Duodenal mucosa (tissue), 2 donors: ENCODE measurements at regions not wholly inside any gene's neighbourhood (a gene's known extent, or its start where the extent isn't known, plus 50 kb on each side); places are given as distances from the start of the nearest gene placed in this dataset.
"Not testable (repeated sequence)": the region's sequence is repeated elsewhere in the genome, so short reads cannot be mapped to it uniquely, and the experiment has no call there.

Experiments
- H3K27ac ChIP-seq: one replicate; pipeline ENCODE4 v1.7.0; 2013; ENCODE audit warnings: low read depth, low read length
- H3K27me3 ChIP-seq, 2 donors: one replicate each; pipeline ENCODE4 v1.7.0; 2013; ENCODE audit warnings: low read length in 2 of 2, control low read depth in 1 of 2; ENCODE audit not compliant: insufficient read depth in 2 of 2, control insufficient read depth in 1 of 2
- H3K36me3 ChIP-seq, 2 donors: one replicate each; pipeline ENCODE4 v1.7.0; 2013; ENCODE audit warnings: low read length in 2 of 2, control low read depth in 1 of 2; ENCODE audit not compliant: insufficient read depth in 2 of 2, control insufficient read depth in 1 of 2
- H3K4me1 ChIP-seq, 2 donors: one replicate each; pipeline ENCODE4 v1.7.0; 2013; ENCODE audit warnings: low read length in 2 of 2, control low read depth in 1 of 2; ENCODE audit not compliant: insufficient read depth in 2 of 2, control insufficient read depth in 1 of 2
- H3K4me3 ChIP-seq, 2 donors: one replicate each; pipeline ENCODE4 v1.7.0; 2013; ENCODE audit warnings: low read length in 2 of 2, low read depth in 1 of 2
- H3K9ac ChIP-seq, 2 donors: one replicate each; pipeline ENCODE4 v1.7.0; 2013; ENCODE audit warnings: low read length in 2 of 2, low read depth in 1 of 2
- H3K9me3 ChIP-seq, 2 donors: one replicate each; pipeline ENCODE4 v1.7.0; 2013; ENCODE audit warnings: low read length in 2 of 2, control low read depth in 1 of 2; ENCODE audit not compliant: control insufficient read depth in 1 of 2

DNA sequence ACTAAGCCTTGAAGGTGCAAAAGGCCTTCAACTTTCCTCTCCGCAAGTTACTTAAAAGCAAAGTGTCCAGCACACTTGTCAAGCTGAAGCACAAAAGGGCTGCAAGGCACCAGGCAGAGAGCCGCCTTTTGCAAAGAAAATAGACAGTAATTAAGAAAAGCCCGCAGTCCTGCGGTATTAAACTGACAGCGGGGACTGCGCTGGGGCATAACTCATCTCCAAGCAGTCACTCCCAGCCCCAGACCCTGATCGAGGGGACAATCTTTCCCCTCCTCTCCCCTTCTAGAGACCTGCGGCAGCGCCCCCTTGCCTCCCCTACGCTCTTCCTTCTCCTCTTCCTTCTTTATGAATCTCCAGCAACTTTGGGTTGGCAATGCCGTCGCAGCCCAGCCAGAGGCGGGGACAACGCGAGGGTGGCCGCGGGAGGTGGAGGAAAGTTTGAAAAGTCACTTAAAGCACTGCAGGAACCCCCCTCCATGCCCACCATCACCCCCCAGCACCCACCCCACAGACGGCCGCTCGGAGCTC is 200.9 kb upstream of the CAND1 start:
- H3K27me3 ChIP-seq, result peaks cover 13 to 25% of the 10 kb centered on the region in 2 donors

DNA sequence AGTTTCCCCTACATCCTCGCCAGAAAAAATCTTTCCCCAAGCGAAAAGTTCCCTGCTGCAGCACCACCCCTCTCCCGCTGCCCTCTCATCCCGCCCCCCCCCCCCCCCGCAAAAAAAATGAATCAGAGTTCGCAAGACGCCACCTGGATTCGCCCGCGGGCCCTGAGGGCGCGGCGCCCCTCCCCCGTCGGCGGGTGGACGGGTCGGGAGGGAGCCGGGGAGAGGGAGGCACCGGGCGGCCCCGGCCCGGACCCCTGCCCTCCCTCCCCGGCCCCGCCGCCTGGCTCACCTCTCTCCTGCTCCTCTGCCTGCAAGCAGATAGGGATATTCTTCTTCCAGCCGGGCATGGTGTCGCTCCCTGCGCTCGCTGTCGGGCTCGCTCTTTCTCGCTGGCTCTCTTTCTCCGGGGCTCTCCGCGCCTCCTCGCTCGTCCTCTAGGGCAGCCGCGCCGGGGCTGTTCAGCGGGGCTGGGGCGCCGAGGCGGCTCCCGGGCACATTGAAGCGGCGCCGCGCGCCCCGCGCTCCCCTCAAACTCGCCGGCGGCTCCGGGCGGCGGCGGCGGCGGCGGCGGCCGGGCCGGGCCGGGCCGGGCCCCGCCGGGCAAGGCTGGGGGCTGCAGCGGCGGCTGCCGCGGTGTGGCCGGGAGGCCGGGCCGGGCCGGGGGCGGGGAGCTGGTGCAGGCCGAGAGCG is 200.3 kb upstream of the CAND1 start:
- H3K9me3 ChIP-seq, result no peaks in the 10 kb centered on the region
- H3K4me1 ChIP-seq, result peaks cover 5 to 8% of the 10 kb centered on the region in 2 donors
- H3K4me3 ChIP-seq, result peak overlapping the region; percentile 48 to 63
- no peaks in the 10 kb centered on the region for H3K36me3 ChIP-seq
- peaks cover 13 to 25% of the 10 kb centered on the region in 2 donors for H3K27me3 ChIP-seq
- no peak overlapping the region for H3K9ac ChIP-seq
- H3K27ac ChIP-seq, result no peak overlapping the region

More for the DNA sequence above, 200.9 kb upstream of the CAND1 start:
- peak overlapping the region; percentile 48 for H3K4me3 ChIP-seq
- H3K9me3 ChIP-seq, result no peaks in the 10 kb centered on the region
- peaks cover 5 to 8% of the 10 kb centered on the region in 2 donors for H3K4me1 ChIP-seq
- no peak overlapping the region for H3K27ac ChIP-seq
- H3K36me3 ChIP-seq, result no peaks in the 10 kb centered on the region
- no peak overlapping the region for H3K9ac ChIP-seq

DNA sequence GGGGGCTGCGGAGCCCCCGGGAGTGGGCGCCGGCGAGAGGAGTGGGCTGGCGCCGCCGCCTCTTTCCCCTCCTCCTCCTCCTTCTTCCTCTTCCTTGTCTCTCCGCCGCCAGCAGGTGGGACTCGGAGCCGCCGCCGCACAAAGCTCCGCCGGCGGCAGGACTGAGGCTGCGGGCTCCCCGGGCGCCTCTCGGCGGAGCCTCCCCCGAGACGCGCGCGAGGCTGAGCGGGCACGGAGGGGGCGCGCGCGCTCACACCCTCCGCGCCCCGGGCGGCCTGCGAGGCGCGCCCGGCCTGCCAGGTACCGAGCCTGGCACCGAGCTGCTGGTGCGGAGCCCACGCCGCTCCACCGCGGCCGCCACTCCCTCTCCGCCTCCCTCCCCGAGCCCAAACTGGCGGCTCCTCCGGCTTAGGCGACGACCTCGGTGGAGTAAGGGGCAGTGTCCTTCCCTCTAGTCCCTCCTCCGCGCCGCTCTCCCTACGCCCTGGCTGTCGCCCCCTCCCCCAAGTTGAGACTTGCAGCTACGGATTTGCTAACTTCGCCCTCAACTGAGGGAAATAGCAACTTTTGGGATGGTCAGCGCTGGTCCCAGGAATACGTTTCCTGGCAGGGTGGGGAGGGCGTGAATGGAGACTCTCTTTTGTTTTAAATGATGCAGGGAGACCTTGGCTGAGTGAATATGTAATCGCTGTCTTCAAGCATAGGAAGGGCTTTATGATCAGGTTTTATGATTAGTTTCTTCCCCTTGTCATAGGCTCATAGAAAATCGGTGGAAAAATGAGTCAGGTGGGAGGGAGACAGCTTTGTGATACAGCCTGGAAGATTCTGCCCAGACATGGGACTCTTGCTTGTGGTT is 199.5 kb upstream of the CAND1 start:
- peak overlapping the region; percentile 61 to 66 for H3K4me3 ChIP-seq
- H3K9me3 ChIP-seq, result no peaks in the 10 kb centered on the region
- H3K27me3 ChIP-seq, result peaks cover 13 to 25% of the 10 kb centered on the region in 2 donors
- peak overlapping the region in 1 of 2 donors; percentile 43 for H3K9ac ChIP-seq
- no peak overlapping the region for H3K27ac ChIP-seq
- peaks cover 5 to 8% of the 10 kb centered on the region in 2 donors for H3K4me1 ChIP-seq
- H3K36me3 ChIP-seq, result no peaks in the 10 kb centered on the region

- H3K9me3 ChIP-seq, result no peaks in the 10 kb centered on the region
- H3K27ac ChIP-seq, result no peak overlapping the region
- H3K4me1 ChIP-seq, result peaks cover 5 to 8% of the 10 kb centered on the region in 2 donors
- no peak overlapping the region for H3K4me3 ChIP-seq
- H3K27me3 ChIP-seq, result peaks cover 13 to 27% of the 10 kb centered on the region in 2 donors
- no peaks in the 10 kb centered on the region for H3K36me3 ChIP-seq
- no peak overlapping the region for H3K9ac ChIP-seq
Observed at GRCh38 chr12:67070307-67070600, 198.9 kb upstream of the CAND1 start.

DNA sequence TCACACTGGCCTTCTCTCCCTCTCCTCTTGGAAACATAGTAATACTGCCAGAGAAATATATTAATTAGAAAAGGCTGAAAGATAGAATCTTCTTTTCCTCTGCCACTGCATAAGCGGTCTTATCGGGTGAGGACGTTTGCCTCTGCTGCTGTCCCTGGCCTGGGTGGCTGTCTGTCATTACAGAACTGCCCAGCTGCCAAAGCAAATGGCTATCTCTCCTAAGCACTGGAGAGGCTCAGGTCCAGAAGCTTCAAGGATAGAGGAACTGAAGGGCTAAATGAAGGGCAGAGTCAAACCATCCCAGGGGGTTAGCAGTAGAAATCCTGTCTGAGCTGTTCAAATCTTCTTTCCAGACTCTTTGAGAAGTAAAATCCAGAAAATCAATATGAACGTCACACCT is 198.6 kb upstream of the CAND1 start:
- no peak overlapping the region for H3K27ac ChIP-seq
- no peaks in the 10 kb centered on the region for H3K36me3 ChIP-seq
- H3K27me3 ChIP-seq, result peaks cover 13 to 31% of the 10 kb centered on the region in 2 donors
- H3K9me3 ChIP-seq, result no peaks in the 10 kb centered on the region
- peaks cover 5 to 8% of the 10 kb centered on the region in 2 donors for H3K4me1 ChIP-seq
- no peak overlapping the region for H3K9ac ChIP-seq
- H3K4me3 ChIP-seq, result no peak overlapping the region

DNA sequence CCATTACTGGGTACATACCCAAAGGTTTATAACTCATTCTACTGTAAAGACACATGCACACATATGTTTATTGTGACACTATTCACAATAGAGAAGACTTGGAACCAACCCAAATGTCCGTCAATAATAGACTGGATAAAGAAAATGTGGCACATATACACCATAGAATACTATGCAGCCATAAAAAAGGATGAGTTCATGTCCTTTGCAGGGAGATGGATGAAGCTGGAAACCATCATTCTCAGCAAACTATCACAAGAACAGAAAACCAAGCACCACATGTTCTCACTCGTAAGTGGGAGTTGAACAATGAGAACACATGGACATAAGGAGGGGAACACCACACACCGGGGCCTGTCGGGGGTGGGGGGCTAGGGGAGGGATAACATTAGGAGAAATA is 196.9 kb upstream of the CAND1 start:
- not testable (repeated sequence) for H3K9me3 ChIP-seq, H3K4me1 ChIP-seq, H3K27ac ChIP-seq, H3K36me3 ChIP-seq, H3K4me3 ChIP-seq, H3K9ac ChIP-seq
- H3K27me3 ChIP-seq, result peaks cover 13 to 29% of the 10 kb centered on the region in 2 donors

- H3K9me3 ChIP-seq, result no peaks in the 10 kb centered on the region
- no peaks in the 10 kb centered on the region for H3K36me3 ChIP-seq
- H3K27me3 ChIP-seq, result peaks cover 6 to 19% of the 10 kb centered on the region in 2 donors
- H3K27ac ChIP-seq, result no peak overlapping the region
- peaks cover under 1 to 5% of the 10 kb centered on the region in 2 donors for H3K4me1 ChIP-seq
- no peak overlapping the region for H3K4me3 ChIP-seq
- H3K9ac ChIP-seq, result no peak overlapping the region
Observed at GRCh38 chr12:67073336-67073735, 195.8 kb upstream of the CAND1 start.

DNA sequence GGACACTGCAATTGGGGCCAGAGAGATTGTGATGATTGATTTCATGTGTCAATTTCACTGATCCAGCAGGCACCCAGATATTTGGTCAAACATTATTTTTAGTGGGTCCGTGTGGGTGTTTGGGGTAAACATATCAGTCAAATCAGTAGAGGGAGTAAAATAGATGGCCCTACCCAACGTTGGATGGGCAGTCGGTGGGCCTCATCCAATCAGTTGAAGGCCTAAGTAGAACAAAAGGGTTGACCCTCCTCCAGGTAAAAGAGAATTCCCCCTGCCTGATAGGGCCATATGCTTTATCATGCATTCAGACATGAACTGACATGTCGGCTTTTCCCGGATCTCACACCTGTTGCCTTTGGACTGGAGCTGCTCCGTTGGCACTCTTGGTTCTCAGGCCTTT is 195.1 kb upstream of the CAND1 start:
- H3K27ac ChIP-seq, result no peak overlapping the region
- no peaks in the 10 kb centered on the region for H3K9me3 ChIP-seq
- H3K27me3 ChIP-seq, result peaks cover 6 to 17% of the 10 kb centered on the region in 2 donors

GRCh38 chr12:67077617-67078016 is 191.5 kb upstream of the CAND1 start:
- H3K36me3 ChIP-seq, result no peaks in the 10 kb centered on the region
- no peaks in the 10 kb centered on the region for H3K9me3 ChIP-seq
- H3K9ac ChIP-seq, result no peak overlapping the region
- H3K27ac ChIP-seq, result no peak overlapping the region
- peaks cover 0 to 6% of the 10 kb centered on the region in 2 donors for H3K27me3 ChIP-seq
- H3K4me3 ChIP-seq, result no peak overlapping the region
- no peaks in the 10 kb centered on the region for H3K4me1 ChIP-seq

More for the DNA sequence above, 195.1 kb upstream of the CAND1 start:
- H3K4me3 ChIP-seq, result no peak overlapping the region
- peaks cover 0 to 5% of the 10 kb centered on the region in 2 donors for H3K4me1 ChIP-seq
- no peak overlapping the region for H3K9ac ChIP-seq
- H3K36me3 ChIP-seq, result no peaks in the 10 kb centered on the region

- Histone ChIP-seq H3K27ac (no peak overlapping the region), H3K36me3 (no peaks in the 10 kb centered on the region), H3K4me1 (no peaks in the 10 kb centered on the region), H3K9me3 (no peaks in the 10 kb centered on the region), H3K9ac (no peak overlapping the region), H3K4me3 (no peak overlapping the region), H3K27me3 (peaks cover 0 to 6% of the 10 kb centered on the region in 2 donors)
Observed at GRCh38 chr12:67078957-67079356, 190.2 kb upstream of the CAND1 start.
